HG02981 (cell line): ENCODE measurements at regions not wholly inside any gene's neighbourhood (a gene's known extent, or its start where the extent isn't known, plus 50 kb on each side); places are given as distances from the start of the nearest gene placed in this dataset.
A peak's percentile ranks its signal among the peaks of the same experiment; 100 is the strongest.
"Not testable (repeated sequence)": the region's sequence is repeated elsewhere in the genome, so short reads cannot be mapped to it uniquely, and the experiment has no call there.

Experiments
- ATAC-seq: cut with Tn5 transposase; IDR thresholded peaks from one replicate; pipeline ENCODE4 v1.9.1; 2021; ENCODE audit warnings: mild to moderate bottlenecking, moderate library complexity; ENCODE audit not compliant: unreplicated experiment

DNA sequence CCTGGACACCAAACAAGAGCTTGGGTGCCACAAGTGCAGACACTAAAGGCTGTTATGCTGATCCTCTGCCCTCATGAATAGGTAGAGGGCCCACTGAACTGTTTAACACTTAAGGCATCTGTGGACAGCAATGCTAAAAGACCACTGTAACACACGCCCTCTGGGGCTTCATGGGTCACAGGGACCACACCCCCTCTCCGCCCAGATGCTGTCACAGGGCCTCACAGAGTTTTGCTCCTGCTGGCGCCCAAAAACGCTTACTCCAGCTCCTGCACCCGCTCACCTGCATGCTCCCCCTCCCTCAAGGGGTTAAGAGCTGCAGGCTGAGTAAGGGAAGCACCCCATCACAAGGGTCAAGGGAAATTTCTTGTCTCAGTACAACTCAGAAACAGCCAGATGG lies 141.8 kb upstream of the NUDT4 start:
- no peak for ATAC-seq

DNA sequence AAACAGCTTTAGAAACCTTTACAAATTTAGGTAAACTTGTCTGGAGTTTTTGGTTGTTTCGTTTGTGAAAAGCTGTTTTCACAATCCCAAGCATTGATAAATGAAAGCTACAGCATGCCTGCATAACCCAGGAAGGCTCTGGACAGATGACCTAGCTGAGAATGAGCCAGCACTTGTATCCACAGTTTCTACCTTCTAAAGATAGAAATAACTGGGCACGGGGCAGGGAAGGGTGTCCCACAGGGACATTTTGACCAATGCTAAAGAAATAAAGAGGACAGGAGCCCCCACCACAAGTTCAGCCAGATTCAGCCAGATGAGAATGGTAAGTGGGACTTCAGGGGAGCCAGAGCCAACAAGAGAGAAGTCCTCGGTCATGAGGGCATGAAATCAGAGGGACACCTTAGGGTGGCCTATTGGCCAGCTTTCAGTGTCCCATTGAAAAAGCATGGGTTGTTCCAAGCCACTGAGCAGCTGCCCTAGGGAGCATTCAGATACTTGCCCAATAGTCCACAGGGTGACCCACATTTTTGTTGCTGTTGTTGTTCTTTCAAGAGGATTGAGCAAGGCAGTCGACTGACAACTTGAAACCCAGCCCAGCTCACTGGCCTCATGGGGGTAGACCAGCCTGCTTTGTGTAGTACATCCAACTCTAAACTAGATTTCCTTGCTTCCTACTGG lies 140.3 kb upstream of the NUDT4 start:
- ATAC-seq = no peak

- ATAC-seq = not testable (repeated sequence)
Measured at GRCh38 chr12:93238512-93239262, 139.0 kb upstream of the NUDT4 start.

GRCh38 chr12:93239789-93240188 lies 137.9 kb upstream of the NUDT4 start:
- not testable (repeated sequence) for ATAC-seq

GRCh38 chr12:93242154-93242972 lies 135.4 kb upstream of the NUDT4 start:
- no peak for ATAC-seq

DNA sequence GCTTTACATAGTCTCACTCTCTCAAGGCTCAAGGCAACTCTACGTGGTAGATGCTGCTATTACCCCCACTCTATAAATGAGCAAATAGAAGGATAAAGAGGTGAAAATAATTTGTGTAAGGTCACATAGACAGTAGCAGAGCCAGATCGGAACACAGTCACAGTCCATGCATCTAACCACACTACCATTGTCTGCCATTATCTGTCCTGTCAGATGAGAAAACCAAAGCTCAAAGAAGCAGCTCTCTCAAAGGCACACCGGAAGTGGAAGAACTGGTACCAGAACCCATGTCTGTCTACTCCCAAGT lies 134.4 kb upstream of the NUDT4 start:
- no peak for ATAC-seq

- no peak for ATAC-seq
Measured at GRCh38 chr12:93243689-93244513, 133.8 kb upstream of the NUDT4 start.

DNA sequence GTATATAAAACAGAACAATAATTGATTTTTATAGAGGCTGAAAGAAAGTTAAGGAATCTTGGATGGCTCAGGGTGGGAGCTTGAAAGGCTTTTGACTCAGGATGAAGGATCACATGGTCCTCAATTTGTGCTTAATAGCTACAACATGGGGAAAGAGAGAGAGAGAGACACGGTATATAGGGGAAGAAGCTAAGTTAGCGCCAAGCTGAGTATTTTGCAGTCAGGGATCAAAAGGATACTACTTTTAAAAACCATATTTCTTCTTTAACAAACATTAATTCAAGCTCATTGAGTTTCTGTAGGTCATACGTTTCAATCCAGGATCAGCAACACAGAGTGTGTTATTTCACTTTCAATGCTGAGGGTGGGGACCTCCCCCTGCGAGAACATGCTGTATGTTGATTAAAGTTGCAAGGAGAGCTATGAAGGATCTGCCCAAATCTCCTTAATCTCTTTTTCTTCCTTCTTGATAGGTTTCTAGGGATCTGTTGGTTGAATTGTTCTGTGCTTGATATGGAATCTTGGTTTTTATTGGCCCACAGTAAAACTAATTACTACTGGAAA lies 133.1 kb upstream of the NUDT4 start:
- no peak for ATAC-seq

GRCh38 chr12:93245543-93245942 lies 132.2 kb upstream of the NUDT4 start:
- ATAC-seq = peak; percentile 54

DNA sequence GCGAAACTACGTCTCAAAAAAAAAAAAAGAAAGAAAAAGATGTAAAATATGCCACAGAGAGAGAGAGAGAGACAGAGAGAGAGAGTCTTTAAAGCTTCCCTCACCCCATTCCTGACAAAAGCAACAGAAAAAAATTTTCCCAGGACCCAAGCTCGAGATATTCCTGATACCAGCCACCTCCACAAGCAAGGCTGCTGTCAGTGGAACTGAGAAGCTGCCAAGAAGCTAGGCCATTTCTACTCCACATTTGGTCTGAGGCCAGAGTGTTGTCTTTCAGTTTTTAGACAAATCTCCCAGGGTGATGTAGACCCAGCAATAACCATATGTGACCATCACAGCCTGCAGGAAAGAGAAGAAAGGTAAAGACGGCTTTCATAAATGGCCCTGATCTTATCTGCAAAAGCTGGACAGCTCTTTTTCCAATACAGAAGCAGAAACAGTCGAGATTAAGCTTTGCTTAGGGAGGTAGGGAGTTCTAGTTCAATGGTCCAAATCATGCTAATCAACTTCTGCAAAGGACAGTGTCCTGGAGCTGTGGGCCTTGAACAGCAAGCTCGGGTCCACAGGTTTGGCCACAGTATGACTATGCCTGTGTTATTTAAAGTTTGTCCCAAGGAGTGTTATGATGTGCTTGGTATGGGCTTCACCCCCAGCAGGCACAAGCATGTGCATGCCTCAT lies 130.3 kb upstream of the NUDT4 start:
- ATAC-seq = no peak

DNA sequence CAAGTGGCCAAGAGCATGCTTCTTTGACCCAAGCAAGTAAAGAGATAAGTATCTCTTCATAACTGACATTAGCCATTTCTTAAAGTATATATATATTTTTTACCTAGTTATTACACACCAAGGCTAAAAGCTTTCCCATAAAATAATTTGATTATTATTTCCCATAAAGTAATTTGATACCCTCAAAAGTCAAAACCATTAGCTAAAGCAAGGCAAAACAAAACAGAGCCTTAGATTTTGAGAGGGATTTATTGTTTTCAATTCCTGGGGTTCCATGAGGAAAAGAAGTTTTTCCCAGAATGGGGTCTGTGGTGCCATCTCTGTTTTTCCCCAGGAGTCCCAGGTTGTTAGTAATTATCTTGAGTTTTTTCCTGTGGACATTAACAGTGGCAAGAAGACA lies 125.5 kb upstream of the NUDT4 start:
- ATAC-seq = no peak

GRCh38 chr12:93254911-93255310 lies 122.8 kb upstream of the NUDT4 start:
- no peak for ATAC-seq

DNA sequence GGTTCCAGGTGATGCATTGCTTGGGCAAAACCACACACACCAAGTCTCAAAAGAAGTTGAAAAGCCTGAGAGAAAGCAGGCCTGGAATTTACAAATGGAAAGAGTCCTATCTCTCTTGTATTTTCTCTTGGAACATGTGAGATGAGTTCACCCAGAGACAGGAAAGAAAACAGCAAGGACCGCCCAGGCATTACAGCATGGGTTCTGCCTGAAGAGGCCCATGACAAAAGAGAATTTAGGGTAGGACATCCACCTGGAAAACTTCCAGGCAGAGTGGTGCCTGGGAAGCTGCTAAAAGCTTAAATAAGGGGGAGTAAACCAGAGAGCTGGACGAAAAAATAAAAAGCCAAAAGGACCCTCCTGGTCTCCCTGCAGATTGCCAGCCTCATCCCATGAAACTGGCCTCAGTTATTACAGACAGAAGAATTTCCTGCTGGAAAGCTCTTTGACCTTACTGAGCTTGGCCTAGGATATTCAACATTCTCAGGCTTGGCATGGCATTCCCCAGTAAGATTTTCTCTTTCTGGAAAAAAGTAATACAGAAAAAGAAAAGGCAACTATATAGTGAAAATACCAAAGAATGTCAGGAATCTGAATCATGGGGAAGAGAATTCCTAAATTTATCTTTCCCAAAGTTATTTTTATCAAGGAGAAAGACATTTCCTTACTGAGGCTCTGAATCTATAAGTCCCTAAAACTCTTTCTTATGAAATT lies 121.3 kb upstream of the NUDT4 start:
- ATAC-seq = no peak

- no peak for ATAC-seq
Measured at GRCh38 chr12:93261505-93262094, 116.1 kb upstream of the NUDT4 start.

DNA sequence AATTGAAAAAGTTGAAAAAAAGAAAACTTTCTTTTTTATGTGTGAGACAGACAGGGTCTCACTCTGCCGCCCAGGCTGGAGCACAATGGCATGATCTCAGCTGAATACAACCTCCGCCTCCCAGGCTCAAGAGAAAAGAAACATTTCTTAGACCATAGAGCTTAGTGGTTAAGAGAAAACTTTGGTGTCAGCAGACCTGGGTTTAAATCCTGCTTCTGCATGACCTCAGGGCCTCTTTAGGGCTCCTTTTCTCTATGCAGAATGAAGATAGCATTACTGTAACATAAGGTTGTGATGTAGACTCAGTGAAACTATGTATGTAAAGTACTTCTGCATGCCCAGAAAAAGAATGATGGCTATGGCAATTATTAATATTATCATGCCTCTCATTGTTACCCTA lies 104.7 kb upstream of the NUDT4 start:
- ATAC-seq = no peak

DNA sequence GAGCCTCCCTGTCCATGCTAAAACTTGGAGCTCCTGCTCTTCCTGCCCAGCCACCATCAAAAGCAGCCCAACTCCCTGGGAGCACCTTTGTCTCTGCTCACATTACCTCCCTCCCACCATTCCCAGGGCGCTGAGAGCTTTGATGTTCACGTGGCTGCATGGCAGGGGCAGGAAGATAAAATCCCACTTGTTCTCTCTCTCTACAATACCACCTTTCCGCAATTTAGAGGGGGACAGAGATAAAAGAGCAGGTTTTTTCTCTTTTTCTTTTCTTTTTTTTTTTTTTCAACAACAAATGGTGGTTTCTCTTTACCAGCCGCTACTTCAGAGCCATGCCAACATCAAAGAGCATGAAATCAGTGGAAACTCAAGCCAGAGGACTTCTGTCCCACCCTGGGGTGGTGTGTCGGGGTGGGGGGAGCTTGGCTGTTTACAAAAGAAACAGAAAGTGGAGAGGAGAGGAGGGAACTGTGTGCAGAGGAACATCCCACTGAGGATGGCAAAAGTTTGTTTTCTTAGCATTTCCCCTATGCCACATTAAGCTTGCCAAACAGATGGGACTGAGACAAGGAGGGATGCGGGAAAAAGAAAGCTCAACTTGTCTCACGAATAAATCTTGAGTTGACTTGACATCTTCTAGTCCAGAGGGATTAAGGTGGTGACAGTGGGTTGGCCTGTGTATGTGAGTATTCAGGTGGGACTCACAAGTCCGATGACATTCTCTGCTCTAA lies 103.7 kb upstream of the NUDT4 start:
- no peak for ATAC-seq

GRCh38 chr12:93274937-93275336 lies 102.8 kb upstream of the NUDT4 start:
- no peak for ATAC-seq

GRCh38 chr12:93275589-93275988 lies 102.1 kb upstream of the NUDT4 start:
- no peak for ATAC-seq
